ENCODE measurements at regions not wholly inside any gene's neighbourhood (a gene's known extent, or its start where the extent isn't known, plus 50 kb on each side); places are given as distances from the start of the nearest gene placed in this dataset.
A peak's percentile ranks its signal among the peaks of the same experiment; 100 is the strongest.
"Not testable (repeated sequence)": the region's sequence is repeated elsewhere in the genome, so short reads cannot be mapped to it uniquely, and the experiment has no call there.

DNA sequence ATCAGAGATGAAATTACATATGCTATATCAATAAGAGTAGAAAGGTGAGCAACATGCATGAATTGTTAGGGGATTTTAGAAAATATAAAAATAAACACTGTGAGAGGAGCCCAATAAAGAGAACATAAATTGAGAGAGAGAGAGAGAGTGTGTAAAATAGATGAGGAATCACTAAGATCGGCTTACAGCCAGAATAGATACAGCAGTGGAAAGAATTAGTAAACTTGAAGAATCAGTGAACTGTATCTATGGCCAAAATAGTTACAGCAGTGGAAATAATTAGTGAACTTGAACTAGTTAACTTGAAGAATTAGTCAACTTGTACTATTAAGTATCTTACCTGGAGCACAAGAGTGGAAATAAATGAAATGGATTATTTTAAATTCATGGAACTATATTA, 284.3 kb upstream of the RAI14 start:
- H3K4me1 Mint-ChIP-seq; H3K36me3 Mint-ChIP-seq; CTCF ChIA-PET; H3K27ac ChIP-seq (ENCODE audit: low read depth, low read length); H3K4me1 ChIP-seq (ENCODE audit: insufficient read depth, low read length); H3K4me3 ChIP-seq (ENCODE audit: low read length); DNase-seq; H3K4me3 Mint-ChIP-seq; POLR2A ChIA-PET; H3K9me3 ChIP-seq (ENCODE audit: low read length); H3K9me3 Mint-ChIP-seq; H3K36me3 ChIP-seq (ENCODE audit: insufficient read depth, low read length); H3K27me3 ChIP-seq (ENCODE audit: insufficient read depth, low read length, poor library complexity, severe bottlenecking): not testable (repeated sequence)
- peak overlapping the region in 1 of 8 donors; percentile 37 for H3K27ac Mint-ChIP-seq
- peaks cover 2 to 11% of the 10 kb centered on the region in 2 donors for H3K27me3 Mint-ChIP-seq

GRCh38 chr5:34372739-34373138, 283.4 kb upstream of the RAI14 start:
- H3K9me3 Mint-ChIP-seq; H3K27me3 ChIP-seq (ENCODE audit: insufficient read depth, low read length, poor library complexity, severe bottlenecking); DNase-seq; H3K36me3 Mint-ChIP-seq; H3K27ac ChIP-seq (ENCODE audit: low read depth, low read length); H3K9me3 ChIP-seq (ENCODE audit: low read length); POLR2A ChIA-PET; H3K4me3 ChIP-seq (ENCODE audit: low read length); H3K4me1 ChIP-seq (ENCODE audit: insufficient read depth, low read length); CTCF ChIA-PET; H3K4me1 Mint-ChIP-seq; H3K36me3 ChIP-seq (ENCODE audit: insufficient read depth, low read length); H3K27me3 Mint-ChIP-seq: not testable (repeated sequence)
- peak overlapping the region in 1 of 7 donors; percentile 32 for H3K4me3 Mint-ChIP-seq
- H3K27ac Mint-ChIP-seq: peak overlapping the region in 1 of 8 donors; percentile 84

GRCh38 chr5:34377651-34378050, 278.5 kb upstream of the RAI14 start:
- H3K36me3 Mint-ChIP-seq; H3K4me3 Mint-ChIP-seq; H3K4me1 Mint-ChIP-seq; DNase-seq; H3K27me3 Mint-ChIP-seq; H3K36me3 ChIP-seq (ENCODE audit: insufficient read depth, low read length); H3K9me3 Mint-ChIP-seq; H3K9me3 ChIP-seq (ENCODE audit: low read length); H3K27ac ChIP-seq (ENCODE audit: low read depth, low read length); H3K27me3 ChIP-seq (ENCODE audit: insufficient read depth, low read length, poor library complexity, severe bottlenecking); POLR2A ChIA-PET; H3K4me3 ChIP-seq (ENCODE audit: low read length); H3K4me1 ChIP-seq (ENCODE audit: insufficient read depth, low read length); CTCF ChIA-PET; H3K27ac Mint-ChIP-seq: not testable (repeated sequence)

GRCh38 chr5:34378498-34378897, 277.6 kb upstream of the RAI14 start:
- H3K36me3 ChIP-seq (ENCODE audit: insufficient read depth, low read length); POLR2A ChIA-PET; H3K9me3 Mint-ChIP-seq; H3K27me3 ChIP-seq (ENCODE audit: insufficient read depth, low read length, poor library complexity, severe bottlenecking); H3K27ac Mint-ChIP-seq; H3K4me3 ChIP-seq (ENCODE audit: low read length); H3K27me3 Mint-ChIP-seq; DNase-seq; H3K27ac ChIP-seq (ENCODE audit: low read depth, low read length); H3K9me3 ChIP-seq (ENCODE audit: low read length); CTCF ChIA-PET; H3K36me3 Mint-ChIP-seq; H3K4me3 Mint-ChIP-seq; H3K4me1 ChIP-seq (ENCODE audit: insufficient read depth, low read length); H3K4me1 Mint-ChIP-seq: not testable (repeated sequence)

DNA sequence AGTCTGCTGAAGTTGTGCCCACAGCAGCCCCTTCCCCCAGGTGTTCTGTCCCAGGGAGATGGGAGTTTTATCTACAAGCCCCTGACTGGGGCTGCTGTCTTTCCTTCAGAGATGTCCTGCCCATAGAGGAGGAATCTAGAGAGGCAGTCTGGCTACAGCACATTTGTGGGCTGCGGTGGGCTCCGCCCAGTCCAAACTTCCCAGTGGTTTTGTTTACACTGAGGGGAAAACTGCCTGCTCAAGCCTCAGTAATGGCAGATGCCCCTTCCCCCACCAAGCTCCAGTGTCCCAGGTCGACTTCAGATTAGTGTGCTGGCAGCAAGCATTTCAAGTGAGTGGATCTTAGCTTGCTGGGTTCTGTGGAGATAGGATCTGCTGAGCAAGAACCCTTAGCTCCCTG, 267.4 kb upstream of the RAI14 start:
- H3K9me3 Mint-ChIP-seq, H3K27me3 Mint-ChIP-seq, CTCF ChIA-PET: not testable (repeated sequence)

GRCh38 chr5:34409373-34409772, 246.8 kb upstream of the RAI14 start:
- CTCF ChIA-PET: no interaction called here
- Mint-ChIP-seq H3K4me3 (no peak overlapping the region), H3K27me3 (peaks cover 4 to 5% of the 10 kb centered on the region in 2 donors), H3K9me3 (no peaks in the 10 kb centered on the region), H3K36me3 (no peaks in the 10 kb centered on the region), H3K27ac (peak overlapping the region in 1 of 8 donors; percentile 83), H3K4me1 (no peaks in the 10 kb centered on the region)
- Histone ChIP-seq H3K4me1 (ENCODE audit: insufficient read depth, low read length) (no peaks in the 10 kb centered on the region), H3K27me3 (ENCODE audit: insufficient read depth, low read length, poor library complexity, severe bottlenecking) (no peaks in the 10 kb centered on the region), H3K36me3 (ENCODE audit: insufficient read depth, low read length) (no peaks in the 10 kb centered on the region), H3K9me3 (ENCODE audit: low read length) (no peaks in the 10 kb centered on the region), H3K27ac (ENCODE audit: low read depth, low read length) (no peak overlapping the region), H3K4me3 (ENCODE audit: low read length) (no peak overlapping the region)
- POLR2A ChIA-PET: no interaction called here
- no peak for DNase-seq

More for the DNA sequence above, 267.4 kb upstream of the RAI14 start:
- DNase-seq; H3K4me3 ChIP-seq (ENCODE audit: low read length); H3K9me3 ChIP-seq (ENCODE audit: low read length); H3K4me3 Mint-ChIP-seq; H3K36me3 Mint-ChIP-seq; H3K27ac ChIP-seq (ENCODE audit: low read depth, low read length); H3K27ac Mint-ChIP-seq; H3K4me1 Mint-ChIP-seq; H3K36me3 ChIP-seq (ENCODE audit: insufficient read depth, low read length); H3K27me3 ChIP-seq (ENCODE audit: insufficient read depth, low read length, poor library complexity, severe bottlenecking); H3K4me1 ChIP-seq (ENCODE audit: insufficient read depth, low read length); POLR2A ChIA-PET: not testable (repeated sequence)

- H3K27ac Mint-ChIP-seq: no peak overlapping the region
- Histone ChIP-seq H3K27ac (ENCODE audit: low read depth, low read length) (no peak overlapping the region), H3K27me3 (ENCODE audit: insufficient read depth, low read length, poor library complexity, severe bottlenecking) (no peaks in the 10 kb centered on the region), H3K4me3 (ENCODE audit: low read length) (no peak overlapping the region), H3K36me3 (ENCODE audit: insufficient read depth, low read length) (no peaks in the 10 kb centered on the region), H3K4me1 (ENCODE audit: insufficient read depth, low read length) (no peaks in the 10 kb centered on the region), H3K9me3 (ENCODE audit: low read length) (no peaks in the 10 kb centered on the region)
- H3K4me1 Mint-ChIP-seq: no peaks in the 10 kb centered on the region
- H3K36me3 Mint-ChIP-seq: no peaks in the 10 kb centered on the region
- ChIA-PET CTCF (no interaction called here), POLR2A (no interaction called here)
- H3K27me3 Mint-ChIP-seq: peaks cover 7 to 12% of the 10 kb centered on the region in 2 donors
- no peaks in the 10 kb centered on the region for H3K9me3 Mint-ChIP-seq
- H3K4me3 Mint-ChIP-seq: no peak overlapping the region
- no peak for DNase-seq
These were observed 245.6 kb upstream of the RAI14 start for GRCh38 chr5:34410411-34411139.

DNA sequence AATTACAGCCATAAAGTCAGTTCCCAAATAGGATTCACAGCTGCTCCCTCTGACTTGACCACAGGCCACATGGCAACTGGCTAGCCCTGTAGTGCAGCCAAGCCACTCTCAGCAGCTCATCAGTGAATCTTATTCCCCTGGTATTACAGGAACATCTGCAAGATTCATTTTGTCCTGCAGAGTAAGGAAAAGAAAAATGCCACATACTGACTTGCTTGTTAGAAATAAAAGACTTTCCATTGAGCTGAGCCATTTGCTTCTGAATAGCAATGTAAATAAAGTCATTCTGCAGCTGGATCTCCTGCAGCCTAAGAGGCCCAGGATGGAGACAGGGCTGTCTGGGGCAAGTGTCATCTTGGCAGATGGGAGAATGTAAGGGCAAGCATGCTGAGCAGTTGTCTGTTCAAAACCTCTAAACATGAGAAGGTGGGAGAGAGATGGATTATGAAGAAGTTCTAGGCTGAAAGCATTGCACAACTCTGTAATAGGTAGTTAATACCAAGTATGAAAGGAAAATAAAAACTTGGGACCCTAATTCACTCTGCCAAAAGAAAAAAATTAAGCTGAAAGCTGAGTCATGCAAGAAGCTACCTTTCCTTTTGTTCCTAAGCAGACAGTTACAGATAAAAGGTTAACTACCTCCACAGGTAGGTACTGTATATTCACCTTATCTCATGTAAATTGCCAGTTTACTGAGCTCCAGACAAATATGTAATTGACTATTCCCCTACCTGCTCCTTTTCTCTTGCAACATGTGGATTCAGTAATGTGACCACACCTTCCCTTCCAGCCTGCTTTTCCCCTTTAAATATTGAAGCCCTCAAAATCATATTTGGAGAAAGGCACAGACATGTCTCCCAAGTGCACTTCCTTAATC, 244.4 kb upstream of the RAI14 start:
- no peaks in the 10 kb centered on the region for H3K36me3 Mint-ChIP-seq
- H3K4me3 Mint-ChIP-seq: no peak overlapping the region
- ChIA-PET CTCF (no interaction called here), POLR2A (no interaction called here)
- no peak for DNase-seq
- Histone ChIP-seq H3K27ac (ENCODE audit: low read depth, low read length) (no peak overlapping the region), H3K27me3 (ENCODE audit: insufficient read depth, low read length, poor library complexity, severe bottlenecking) (no peaks in the 10 kb centered on the region), H3K9me3 (ENCODE audit: low read length) (no peaks in the 10 kb centered on the region), H3K4me1 (ENCODE audit: insufficient read depth, low read length) (no peaks in the 10 kb centered on the region), H3K4me3 (ENCODE audit: low read length) (no peak overlapping the region), H3K36me3 (ENCODE audit: insufficient read depth, low read length) (no peaks in the 10 kb centered on the region)
- no peaks in the 10 kb centered on the region for H3K9me3 Mint-ChIP-seq
- peaks cover 10 to 16% of the 10 kb centered on the region in 2 donors for H3K27me3 Mint-ChIP-seq
- H3K27ac Mint-ChIP-seq: no peak overlapping the region
- no peaks in the 10 kb centered on the region for H3K4me1 Mint-ChIP-seq

Data from CD8-positive, alpha-beta memory T cell (primary cell).